ENCODE measurements at regions not wholly inside any gene's neighbourhood (a gene's known extent, or its start where the extent isn't known, plus 50 kb on each side); places are given as distances from the start of the nearest gene placed in this dataset.

DNA sequence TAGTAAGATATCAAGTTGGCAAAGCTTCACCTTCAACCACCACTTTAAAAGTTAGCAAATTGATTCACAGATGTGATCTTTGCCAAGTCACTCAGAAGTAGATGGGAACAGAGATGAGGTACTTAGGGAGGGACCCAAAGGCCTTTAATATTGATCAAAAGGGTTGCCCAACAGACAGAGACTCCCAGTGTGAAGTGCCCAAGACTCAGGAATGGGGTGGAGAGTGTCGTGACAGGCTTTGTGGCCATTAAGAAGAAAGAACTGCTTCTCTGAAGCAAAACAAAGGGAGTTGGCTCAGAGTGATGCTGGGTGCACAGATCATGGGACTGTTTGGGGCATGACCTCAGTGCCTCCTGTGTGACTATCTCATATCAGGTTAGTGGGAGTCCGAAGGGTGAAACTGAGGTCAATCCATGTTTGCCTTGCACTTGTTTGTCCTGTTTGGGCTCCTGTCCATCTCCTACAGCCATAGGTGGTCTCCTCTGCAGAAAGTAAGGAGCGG, 132.3 kb downstream of the APIP start (continued):
- TF ChIP-seq, protein P1, sequence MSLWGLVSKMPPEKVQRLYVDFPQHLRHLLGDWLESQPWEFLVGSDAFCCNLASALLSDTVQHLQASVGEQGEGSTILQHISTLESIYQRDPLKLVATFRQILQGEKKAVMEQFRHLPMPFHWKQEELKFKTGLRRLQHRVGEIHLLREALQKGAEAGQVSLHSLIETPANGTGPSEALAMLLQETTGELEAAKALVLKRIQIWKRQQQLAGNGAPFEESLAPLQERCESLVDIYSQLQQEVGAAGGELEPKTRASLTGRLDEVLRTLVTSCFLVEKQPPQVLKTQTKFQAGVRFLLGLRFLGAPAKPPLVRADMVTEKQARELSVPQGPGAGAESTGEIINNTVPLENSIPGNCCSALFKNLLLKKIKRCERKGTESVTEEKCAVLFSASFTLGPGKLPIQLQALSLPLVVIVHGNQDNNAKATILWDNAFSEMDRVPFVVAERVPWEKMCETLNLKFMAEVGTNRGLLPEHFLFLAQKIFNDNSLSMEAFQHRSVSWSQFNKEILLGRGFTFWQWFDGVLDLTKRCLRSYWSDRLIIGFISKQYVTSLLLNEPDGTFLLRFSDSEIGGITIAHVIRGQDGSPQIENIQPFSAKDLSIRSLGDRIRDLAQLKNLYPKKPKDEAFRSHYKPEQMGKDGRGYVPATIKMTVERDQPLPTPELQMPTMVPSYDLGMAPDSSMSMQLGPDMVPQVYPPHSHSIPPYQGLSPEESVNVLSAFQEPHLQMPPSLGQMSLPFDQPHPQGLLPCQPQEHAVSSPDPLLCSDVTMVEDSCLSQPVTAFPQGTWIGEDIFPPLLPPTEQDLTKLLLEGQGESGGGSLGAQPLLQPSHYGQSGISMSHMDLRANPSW (CRISPR knock-in tag; IDR thresholded peaks at IDR 0.05; ENCODE audit: borderline replicate concordance), result 0 out of 2 replicates have a peak, but pooled peaks have one; percentile 10
- TF ChIP-seq TEAD3 (CRISPR knock-in tag; optimal IDR thresholded peaks at IDR 0.05; ENCODE audit: borderline replicate concordance), result peak; percentile 65
- TF ChIP-seq EP300 (IDR thresholded peaks at IDR 0.05; ENCODE audit: low read depth in 2 of 2, low read length in 2 of 2), result peak in 1 of 2 experiments; percentile 84; a peak in 2 of 4 replicates
- TF ChIP-seq EP300 (CRISPR knock-in tag; IDR thresholded peaks at IDR 0.05; ENCODE audit: borderline replicate concordance), result peak; percentile 65; the same call in 1 of the 2 replicates
- TF ChIP-seq, protein P2, sequence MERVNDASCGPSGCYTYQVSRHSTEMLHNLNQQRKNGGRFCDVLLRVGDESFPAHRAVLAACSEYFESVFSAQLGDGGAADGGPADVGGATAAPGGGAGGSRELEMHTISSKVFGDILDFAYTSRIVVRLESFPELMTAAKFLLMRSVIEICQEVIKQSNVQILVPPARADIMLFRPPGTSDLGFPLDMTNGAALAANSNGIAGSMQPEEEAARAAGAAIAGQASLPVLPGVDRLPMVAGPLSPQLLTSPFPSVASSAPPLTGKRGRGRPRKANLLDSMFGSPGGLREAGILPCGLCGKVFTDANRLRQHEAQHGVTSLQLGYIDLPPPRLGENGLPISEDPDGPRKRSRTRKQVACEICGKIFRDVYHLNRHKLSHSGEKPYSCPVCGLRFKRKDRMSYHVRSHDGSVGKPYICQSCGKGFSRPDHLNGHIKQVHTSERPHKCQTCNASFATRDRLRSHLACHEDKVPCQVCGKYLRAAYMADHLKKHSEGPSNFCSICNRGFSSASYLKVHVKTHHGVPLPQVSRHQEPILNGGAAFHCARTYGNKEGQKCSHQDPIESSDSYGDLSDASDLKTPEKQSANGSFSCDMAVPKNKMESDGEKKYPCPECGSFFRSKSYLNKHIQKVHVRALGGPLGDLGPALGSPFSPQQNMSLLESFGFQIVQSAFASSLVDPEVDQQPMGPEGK (CRISPR knock-in tag; IDR thresholded peaks at IDR 0.05), result 0 out of 2 replicates have a peak, but pooled peaks have one; percentile 7
- no peak for TF ChIP-seq NFE2 (CRISPR knock-in tag; IDR thresholded peaks at IDR 0.05)
- TF ChIP-seq, protein P3, sequence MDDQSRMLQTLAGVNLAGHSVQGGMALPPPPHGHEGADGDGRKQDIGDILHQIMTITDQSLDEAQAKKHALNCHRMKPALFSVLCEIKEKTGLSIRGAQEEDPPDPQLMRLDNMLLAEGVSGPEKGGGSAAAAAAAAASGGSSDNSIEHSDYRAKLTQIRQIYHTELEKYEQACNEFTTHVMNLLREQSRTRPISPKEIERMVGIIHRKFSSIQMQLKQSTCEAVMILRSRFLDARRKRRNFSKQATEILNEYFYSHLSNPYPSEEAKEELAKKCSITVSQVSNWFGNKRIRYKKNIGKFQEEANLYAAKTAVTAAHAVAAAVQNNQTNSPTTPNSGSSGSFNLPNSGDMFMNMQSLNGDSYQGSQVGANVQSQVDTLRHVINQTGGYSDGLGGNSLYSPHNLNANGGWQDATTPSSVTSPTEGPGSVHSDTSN (CRISPR knock-in tag; IDR thresholded peaks at IDR 0.05; ENCODE audit: borderline replicate concordance), result no peak
- no peak for TF ChIP-seq ZNF777 (CRISPR knock-in tag; IDR thresholded peaks at IDR 0.05)
- TF ChIP-seq FOXJ3 (CRISPR knock-in tag; IDR thresholded peaks at IDR 0.05; ENCODE audit: borderline replicate concordance), result no peak
- peak; percentile 65 for TF ChIP-seq POGZ (CRISPR knock-in tag; IDR thresholded peaks at IDR 0.05)
- TF ChIP-seq ZNF772 (CRISPR knock-in tag; IDR thresholded peaks at IDR 0.05), result 0 out of 2 replicates have a peak, but pooled peaks have one; percentile 6
- 0 out of 2 replicates have a peak, but pooled peaks have one; percentile 41 for TF ChIP-seq ISL2 (CRISPR knock-in tag; IDR thresholded peaks at IDR 0.05)
- TF ChIP-seq ZNF451 (CRISPR knock-in tag; IDR thresholded peaks at IDR 0.05), result 0 out of 2 replicates have a peak, but pooled peaks have one; percentile 69
- TF ChIP-seq, protein P4, sequence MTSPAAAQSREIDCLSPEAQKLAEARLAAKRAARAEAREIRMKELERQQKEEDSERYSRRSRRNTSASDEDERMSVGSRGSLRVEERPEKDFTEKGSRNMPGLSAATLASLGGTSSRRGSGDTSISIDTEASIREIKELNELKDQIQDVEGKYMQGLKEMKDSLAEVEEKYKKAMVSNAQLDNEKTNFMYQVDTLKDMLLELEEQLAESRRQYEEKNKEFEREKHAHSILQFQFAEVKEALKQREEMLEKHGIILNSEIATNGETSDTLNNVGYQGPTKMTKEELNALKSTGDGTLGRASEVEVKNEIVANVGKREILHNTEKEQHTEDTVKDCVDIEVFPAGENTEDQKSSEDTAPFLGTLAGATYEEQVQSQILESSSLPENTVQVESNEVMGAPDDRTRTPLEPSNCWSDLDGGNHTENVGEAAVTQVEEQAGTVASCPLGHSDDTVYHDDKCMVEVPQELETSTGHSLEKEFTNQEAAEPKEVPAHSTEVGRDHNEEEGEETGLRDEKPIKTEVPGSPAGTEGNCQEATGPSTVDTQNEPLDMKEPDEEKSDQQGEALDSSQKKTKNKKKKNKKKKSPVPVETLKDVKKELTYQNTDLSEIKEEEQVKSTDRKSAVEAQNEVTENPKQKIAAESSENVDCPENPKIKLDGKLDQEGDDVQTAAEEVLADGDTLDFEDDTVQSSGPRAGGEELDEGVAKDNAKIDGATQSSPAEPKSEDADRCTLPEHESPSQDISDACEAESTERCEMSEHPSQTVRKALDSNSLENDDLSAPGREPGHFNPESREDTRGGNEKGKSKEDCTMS (CRISPR knock-in tag; conservative IDR thresholded peaks at IDR 0.05), result no peak
- TF ChIP-seq MIER3 (CRISPR knock-in tag; IDR thresholded peaks at IDR 0.05; ENCODE audit: borderline replicate concordance), result 0 out of 2 replicates have a peak, but pooled peaks have one; percentile 14
- no peak for TF ChIP-seq HOXA9 (CRISPR knock-in tag; IDR thresholded peaks at IDR 0.05; ENCODE audit: borderline replicate concordance)
- peak; percentile 79; the same call in 1 of the 2 replicates for TF ChIP-seq JUN (CRISPR knock-in tag; IDR thresholded peaks at IDR 0.05)
- TF ChIP-seq TOPORS (CRISPR knock-in tag; IDR thresholded peaks at IDR 0.05), result 0 out of 2 replicates have a peak, but pooled peaks have one; percentile 41
- TF ChIP-seq GATA4 (IDR thresholded peaks at IDR 0.05; ENCODE audit: borderline replicate concordance, low read depth), result no peak
- TF ChIP-seq MYC (CRISPR knock-in tag; IDR thresholded peaks at IDR 0.05; ENCODE audit: borderline replicate concordance), result peak; percentile 26; the same call in 1 of the 2 replicates
- TF ChIP-seq AGO1 (IDR thresholded peaks at IDR 0.05; ENCODE audit: low read depth, low read length, poor library complexity, severe bottlenecking), result no peak
